Astrocyte of the spinal cord (primary cell): ENCODE measurements at regions not wholly inside any gene's neighbourhood (a gene's known extent, or its start where the extent isn't known, plus 50 kb on each side); places are given as distances from the start of the nearest gene placed in this dataset.

ENCODE experiments used
- DNase-seq: peaks from one replicate; pipeline ENCODE4 v3.0.0; 2011; ENCODE audit warnings: low read depth, low spot score
- H3K4me3 ChIP-seq: 2 replicates; pipeline ENCODE4 v1.5.1; 2011; ENCODE audit warnings: low read depth, mild to moderate bottlenecking, low read length, moderate library complexity
- CTCF ChIP-seq: IDR thresholded peaks from 2 replicates; pipeline ENCODE4 v1.5.1; 2012; ENCODE audit warnings: low read depth, mild to moderate bottlenecking, low read length, inconsistent platforms
- in situ Hi-C: cut with HindIII; loops from 2 replicates; pipeline ENCODE4 v1.10.0; 2017; ENCODE audit warnings: low sequenced_read_pairs

DNA sequence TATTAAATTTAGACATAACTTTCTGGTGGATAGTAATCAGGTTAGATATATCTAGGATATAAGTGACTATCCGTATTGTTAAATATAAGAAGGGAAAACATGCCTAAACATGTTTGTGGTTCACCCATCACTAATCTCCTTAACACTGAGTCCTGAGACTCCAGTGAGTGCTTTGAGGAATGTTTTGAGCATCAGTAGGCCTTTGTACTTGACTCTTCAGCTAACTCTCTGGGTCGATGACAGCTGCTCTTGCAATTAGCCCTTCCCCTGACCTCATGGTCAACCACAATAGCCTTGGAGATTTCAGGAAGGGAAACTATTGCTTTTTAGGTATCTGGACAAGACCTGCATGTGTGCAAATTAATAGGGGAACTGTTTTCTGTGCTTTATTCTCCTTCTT lies 716.8 kb downstream of the EPHA4 start:
- no peak for TF ChIP-seq CTCF
- no peak overlapping the region for H3K4me3 ChIP-seq
- peak; percentile 47 for DNase-seq
- in situ Hi-C loops = no loop called here

- in situ Hi-C loops = no loop called here
- DNase-seq = no peak
- H3K4me3 ChIP-seq = no peak overlapping the region
- TF ChIP-seq CTCF = no peak
Measured at GRCh38 chr2:220856486-220856885, 715.6 kb downstream of the EPHA4 start.

- in situ Hi-C loops = no loop called here
- DNase-seq = no peak
- H3K4me3 ChIP-seq = no peak overlapping the region
- no peak for TF ChIP-seq CTCF
Measured at GRCh38 chr2:220857368-220857767, 714.7 kb downstream of the EPHA4 start.

GRCh38 chr2:220858101-220858500 lies 714.0 kb downstream of the EPHA4 start:
- in situ Hi-C loops = no loop called here
- TF ChIP-seq CTCF = no peak
- no peak overlapping the region for H3K4me3 ChIP-seq
- no peak for DNase-seq

- no peak for TF ChIP-seq CTCF
- no peak overlapping the region for H3K4me3 ChIP-seq
- in situ Hi-C loops = no loop called here
- no peak for DNase-seq
Measured at GRCh38 chr2:220871909-220872308, 700.2 kb downstream of the EPHA4 start.

- no peak overlapping the region for H3K4me3 ChIP-seq
- TF ChIP-seq CTCF = no peak
- DNase-seq = no peak
- in situ Hi-C loops = no loop called here
Measured at GRCh38 chr2:220876080-220876824, 695.9 kb downstream of the EPHA4 start.
